A673 (cell line): ENCODE measurements at regions not wholly inside any gene's neighbourhood (a gene's known extent, or its start where the extent isn't known, plus 50 kb on each side); places are given as distances from the start of the nearest gene placed in this dataset.

Source experiments
- CTCF ChIP-seq: fragments of 300-800, 200-600 bp; sonication (generic); conservative IDR thresholded peaks from 2 replicates; pipeline ENCODE4 v1.5.1; 2017; ENCODE audit warnings: low read depth, mild to moderate bottlenecking, antibody characterized with exemption, low read length, moderate library complexity, mixed read lengths
- EZH2 ChIP-seq: fragments of 200-600 bp; sonication (generic); IDR thresholded peaks from 2 replicates; pipeline ENCODE4 v1.6.1; 2017; ENCODE audit warnings: borderline replicate concordance, low read depth, mild to moderate bottlenecking, mixed read lengths, antibody characterized with exemption, low read length; ENCODE audit not compliant: poor library complexity, severe bottlenecking

GRCh38 chr4:23021040-23021439 lies 328.3 kb downstream of the GBA3 start:
- no peak for TF ChIP-seq CTCF
- TF ChIP-seq EZH2: no peak
